HG02798 (cell line): ENCODE measurements at regions not wholly inside any gene's neighbourhood (a gene's known extent, or its start where the extent isn't known, plus 50 kb on each side); places are given as distances from the start of the nearest gene placed in this dataset.

Experiments used
- ATAC-seq: cut with Tn5 transposase; IDR thresholded peaks from one replicate; pipeline ENCODE4 v1.9.1; 2021; ENCODE audit warnings: mild to moderate bottlenecking; ENCODE audit not compliant: unreplicated experiment, poor library complexity

DNA sequence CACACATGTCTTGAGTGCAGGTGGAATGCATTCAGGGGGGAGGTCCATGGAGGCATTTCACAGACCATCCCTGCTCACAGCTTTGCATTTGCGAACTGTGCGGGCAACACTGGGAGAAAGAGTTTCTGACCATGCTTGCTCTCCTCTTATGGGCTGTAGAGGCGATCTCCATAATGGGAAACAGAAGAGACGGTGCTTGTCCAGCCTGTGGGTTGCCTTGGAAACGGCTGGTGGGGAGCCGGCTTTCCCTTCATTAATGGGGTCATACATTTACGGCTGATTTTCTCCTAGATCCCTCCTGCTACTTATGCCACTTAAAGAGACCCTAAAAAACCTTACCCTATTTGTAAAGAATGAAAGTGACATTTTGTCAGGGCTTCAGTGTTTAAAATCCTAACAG lies 147.4 kb downstream of the SOX11 start:
- ATAC-seq = no peak

GRCh38 chr2:5841126-5841525 lies 148.9 kb downstream of the SOX11 start:
- ATAC-seq = no peak

- ATAC-seq = no peak
Observed at GRCh38 chr2:5842326-5842725, 150.1 kb downstream of the SOX11 start.

DNA sequence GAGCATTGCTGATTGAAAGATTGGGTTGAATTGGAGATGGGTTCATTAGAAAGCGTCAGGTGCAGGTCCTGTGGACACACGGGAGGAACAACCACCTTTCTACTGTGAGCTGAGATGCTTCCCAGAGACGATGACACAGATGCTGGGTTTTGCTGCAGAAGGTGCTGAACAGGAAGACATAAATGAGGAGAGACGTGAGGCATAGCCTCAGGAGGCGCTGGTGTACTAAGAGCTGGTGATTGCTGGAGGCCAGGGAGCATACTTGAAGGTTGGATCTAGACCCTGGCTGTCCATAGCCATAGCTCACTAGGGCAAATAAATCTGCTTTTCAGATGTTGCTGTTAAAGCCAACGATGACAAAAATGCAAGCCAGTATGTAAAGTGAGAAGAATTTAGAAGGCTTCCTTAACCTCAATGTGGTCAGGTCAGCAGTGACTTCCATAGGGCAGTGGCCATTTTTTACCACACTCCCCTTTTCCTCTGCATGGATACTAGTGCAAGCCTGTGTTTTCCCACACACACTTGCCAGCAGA lies 153.7 kb downstream of the SOX11 start:
- no peak for ATAC-seq

DNA sequence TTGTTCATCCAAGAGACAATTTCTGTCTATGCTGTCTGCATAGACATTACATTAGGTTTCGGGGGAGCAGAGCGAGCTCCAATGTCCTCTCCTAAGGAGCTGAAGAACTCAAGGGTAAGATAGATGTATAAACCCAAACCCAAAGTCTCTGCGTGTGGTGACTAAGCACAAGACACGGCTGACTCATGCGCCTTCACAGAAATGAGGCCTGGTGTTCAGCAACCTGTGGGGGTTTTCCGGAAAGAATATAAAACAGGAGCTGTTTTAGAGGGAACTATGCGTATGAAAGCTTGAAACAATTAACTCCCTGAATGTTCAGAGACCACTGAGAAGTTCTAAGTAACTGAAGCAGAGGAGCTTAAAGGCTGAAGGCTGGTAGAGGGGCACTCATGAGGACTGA lies 154.7 kb downstream of the SOX11 start:
- ATAC-seq = no peak

DNA sequence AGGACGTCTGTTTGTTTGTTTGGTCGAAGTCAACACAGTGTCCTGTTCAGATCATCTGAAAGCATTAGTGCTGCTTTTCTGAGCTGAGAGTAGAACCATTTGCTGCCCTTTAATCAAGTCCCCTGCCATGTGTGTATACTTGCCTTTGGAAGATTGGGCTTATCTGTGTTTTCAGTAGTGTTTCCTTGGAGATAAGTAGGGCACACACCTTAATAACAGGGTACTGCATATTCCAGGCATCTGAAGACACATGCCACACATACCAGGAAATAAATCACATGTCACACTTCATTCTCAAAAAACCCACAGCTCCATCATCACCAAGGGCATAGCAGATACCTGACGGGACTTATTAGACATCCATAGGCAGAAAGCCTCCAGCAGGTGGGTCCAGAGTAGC lies 157.4 kb downstream of the SOX11 start:
- no peak for ATAC-seq

DNA sequence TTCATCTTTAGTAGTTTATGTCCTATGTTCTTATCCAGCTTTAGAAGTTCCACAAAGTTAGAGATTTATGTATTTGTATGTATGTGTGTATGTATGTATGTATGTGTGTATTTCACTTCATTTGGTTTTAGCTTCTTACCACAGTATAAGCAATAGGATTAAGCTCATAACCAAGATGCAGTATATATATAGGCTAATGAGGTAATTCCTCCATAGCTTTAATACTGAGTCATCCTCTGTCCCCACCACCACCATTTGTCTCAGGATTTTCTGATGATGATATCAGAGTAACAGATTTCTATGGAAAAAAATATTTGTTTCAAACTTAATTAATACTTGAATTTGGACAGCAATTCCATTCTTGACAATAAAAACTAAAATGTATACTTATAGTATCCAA lies 159.2 kb downstream of the SOX11 start:
- ATAC-seq = no peak

- no peak for ATAC-seq
Observed at GRCh38 chr2:5854797-5855196, 162.6 kb downstream of the SOX11 start.

- ATAC-seq = no peak
Observed at GRCh38 chr2:5867056-5867455, 174.9 kb downstream of the SOX11 start.

DNA sequence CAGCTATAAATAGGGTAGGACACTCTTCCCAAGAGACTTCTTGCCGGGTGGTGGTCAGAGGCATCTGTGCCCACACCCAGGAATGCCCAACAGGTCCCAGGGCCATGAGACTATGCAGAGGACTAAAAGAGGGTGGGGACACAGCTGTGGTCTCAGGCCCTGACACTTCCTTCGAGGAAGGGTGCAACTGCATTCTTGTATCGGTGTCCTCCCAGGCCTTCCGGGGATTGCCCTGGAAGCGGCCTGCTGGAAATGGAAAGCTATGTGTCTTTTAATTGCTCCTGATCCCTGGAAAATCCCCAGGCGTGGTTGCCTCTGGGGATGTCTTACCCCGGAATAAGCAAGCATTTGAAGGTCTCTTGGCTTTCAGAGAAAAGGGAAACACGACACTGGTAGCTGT lies 176.7 kb downstream of the SOX11 start:
- ATAC-seq = no peak

- ATAC-seq = no peak
Observed at GRCh38 chr2:5869936-5870335, 177.8 kb downstream of the SOX11 start.

GRCh38 chr2:5877360-5877759 lies 185.2 kb downstream of the SOX11 start:
- ATAC-seq = no peak

DNA sequence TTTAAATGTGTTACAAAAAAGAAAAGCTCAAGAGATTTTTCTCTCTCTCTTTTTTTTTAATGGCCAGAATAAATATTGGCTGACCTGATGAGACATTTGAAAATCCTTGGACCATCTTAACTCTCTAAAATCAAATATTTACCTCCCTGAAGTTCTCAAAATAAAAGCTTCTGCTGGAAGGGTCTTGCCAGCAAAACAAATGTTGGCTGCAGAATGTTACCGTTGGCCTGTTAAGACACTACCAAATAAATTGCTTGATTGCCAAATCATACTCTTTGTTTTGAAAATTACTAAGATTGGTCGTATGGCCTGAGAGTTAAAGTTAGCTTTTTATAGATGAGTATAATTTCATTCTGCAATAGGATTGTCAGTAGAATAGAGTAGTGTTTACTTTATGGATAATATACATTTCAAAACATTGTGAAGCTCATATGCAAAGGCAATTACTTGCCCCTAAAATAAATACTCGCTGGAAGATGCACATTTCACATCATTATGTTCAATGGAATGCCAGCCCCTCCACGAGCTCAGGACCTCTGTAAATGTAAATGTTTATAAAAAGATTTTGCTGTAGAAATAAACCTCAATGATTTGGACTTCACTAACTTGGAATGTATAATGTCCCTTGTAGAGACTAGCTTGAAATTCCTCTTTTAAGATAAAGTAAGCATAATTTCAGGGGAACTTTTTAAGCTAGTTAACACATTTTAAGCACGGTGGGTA lies 193.4 kb downstream of the SOX11 start:
- no peak for ATAC-seq

GRCh38 chr2:5886462-5886861 lies 194.3 kb downstream of the SOX11 start:
- no peak for ATAC-seq

- ATAC-seq = no peak
Observed at GRCh38 chr2:5888126-5888525, 195.9 kb downstream of the SOX11 start.

GRCh38 chr2:5889519-5889918 lies 197.3 kb downstream of the SOX11 start:
- ATAC-seq = no peak

- ATAC-seq = no peak
Observed at GRCh38 chr2:5894355-5894754, 202.2 kb downstream of the SOX11 start.

- no peak for ATAC-seq
Observed at GRCh38 chr2:5895284-5895683, 203.1 kb downstream of the SOX11 start.

DNA sequence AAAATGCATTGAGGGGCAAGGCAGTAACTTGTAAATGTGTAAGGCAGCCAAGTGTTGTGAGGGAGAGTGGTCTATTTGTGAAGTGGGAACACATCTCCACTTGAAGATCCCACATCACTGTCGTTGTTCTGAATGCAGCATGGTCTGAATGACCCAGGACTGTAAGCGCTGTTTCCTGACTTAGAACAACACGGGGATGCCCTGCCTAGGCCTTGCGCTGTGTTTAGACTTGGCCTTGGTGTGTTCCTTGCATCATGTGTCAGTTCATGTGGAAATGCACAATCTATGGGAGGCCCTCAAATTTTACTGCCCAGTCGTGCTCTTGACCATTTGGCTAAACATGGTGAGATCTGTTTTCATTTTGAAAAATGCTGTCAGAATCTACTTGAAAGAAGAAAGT lies 205.1 kb downstream of the SOX11 start:
- ATAC-seq = no peak

DNA sequence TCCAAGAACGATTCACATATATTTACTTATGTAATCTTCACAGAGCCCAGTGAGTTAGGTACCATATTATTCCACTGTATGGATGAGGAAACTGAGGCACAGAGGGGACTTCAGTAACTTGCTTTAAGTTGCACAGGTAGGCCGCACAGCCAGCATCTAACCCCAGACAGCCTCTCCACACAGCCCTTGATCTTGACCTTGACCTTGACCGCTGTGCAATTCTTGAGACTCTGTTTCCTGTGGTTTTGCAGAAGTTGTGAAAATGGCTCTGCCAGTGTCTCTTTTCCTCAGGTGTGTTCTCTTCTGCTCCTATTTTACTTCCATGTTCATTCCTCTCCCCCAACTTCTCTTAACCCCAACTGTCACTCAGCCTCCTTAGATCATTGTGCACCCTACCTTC lies 206.5 kb downstream of the SOX11 start:
- no peak for ATAC-seq

GRCh38 chr2:5905661-5906060 lies 213.5 kb downstream of the SOX11 start:
- ATAC-seq = no peak

- no peak for ATAC-seq
Observed at GRCh38 chr2:5908071-5908470, 215.9 kb downstream of the SOX11 start.
